NAMALWA (cell line): ENCODE measurements at regions not wholly inside any gene's neighbourhood (a gene's known extent, or its start where the extent isn't known, plus 50 kb on each side); places are given as distances from the start of the nearest gene placed in this dataset.

Source experiments
- DNase-seq: peaks from one replicate; pipeline ENCODE4 v3.0.0-alpha.2; 2015; ENCODE audit warnings: low spot score

GRCh38 chr9:89863837-89864236, 259.0 kb downstream of the GADD45G start:
- no peak for DNase-seq

- no peak for DNase-seq
Observed at GRCh38 chr9:89864257-89864656, 259.4 kb downstream of the GADD45G start.

DNA sequence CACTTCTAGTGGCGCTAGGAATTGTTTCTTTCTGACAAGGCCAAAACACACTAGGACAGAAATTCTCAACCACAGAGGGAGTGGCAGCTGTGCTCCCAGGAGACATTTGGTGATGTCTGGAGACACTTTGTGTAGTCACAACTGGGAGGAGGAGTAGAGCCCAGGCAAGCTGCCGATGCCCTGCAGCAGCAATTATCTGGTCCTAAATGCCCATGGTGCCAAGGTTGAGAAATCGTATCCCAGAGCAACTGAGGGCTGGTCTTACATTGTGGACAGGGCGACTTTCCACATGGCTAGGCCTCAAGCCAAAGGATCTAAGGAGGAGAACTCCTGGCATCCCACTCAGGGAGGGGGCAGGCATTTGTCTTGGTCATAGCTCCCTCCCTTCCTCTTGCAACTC, 259.9 kb downstream of the GADD45G start:
- DNase-seq: no peak

- no peak for DNase-seq
Observed at GRCh38 chr9:89865357-89865756, 260.5 kb downstream of the GADD45G start.

GRCh38 chr9:89865981-89866380, 261.2 kb downstream of the GADD45G start:
- no peak for DNase-seq

GRCh38 chr9:89866701-89867100, 261.9 kb downstream of the GADD45G start:
- no peak for DNase-seq

DNA sequence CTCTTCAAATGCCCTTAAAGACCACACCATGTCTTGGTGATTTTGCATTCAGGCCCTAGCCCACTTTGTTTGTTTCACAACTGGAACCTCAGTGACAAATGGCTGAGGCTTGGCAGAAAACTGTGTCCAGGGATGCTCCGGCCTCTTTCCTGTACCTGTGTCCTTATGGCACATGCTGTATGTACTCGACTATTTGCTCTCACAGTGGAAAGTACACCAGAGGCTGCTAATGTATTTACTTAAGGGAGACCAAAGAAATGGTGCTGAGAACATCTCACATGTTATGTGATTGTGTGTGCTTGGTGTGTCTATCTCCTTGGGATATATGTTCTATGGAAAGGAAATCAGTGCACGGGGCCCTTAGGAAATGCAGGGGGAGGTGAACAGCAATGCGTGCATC, 263.3 kb downstream of the GADD45G start:
- DNase-seq: no peak

DNA sequence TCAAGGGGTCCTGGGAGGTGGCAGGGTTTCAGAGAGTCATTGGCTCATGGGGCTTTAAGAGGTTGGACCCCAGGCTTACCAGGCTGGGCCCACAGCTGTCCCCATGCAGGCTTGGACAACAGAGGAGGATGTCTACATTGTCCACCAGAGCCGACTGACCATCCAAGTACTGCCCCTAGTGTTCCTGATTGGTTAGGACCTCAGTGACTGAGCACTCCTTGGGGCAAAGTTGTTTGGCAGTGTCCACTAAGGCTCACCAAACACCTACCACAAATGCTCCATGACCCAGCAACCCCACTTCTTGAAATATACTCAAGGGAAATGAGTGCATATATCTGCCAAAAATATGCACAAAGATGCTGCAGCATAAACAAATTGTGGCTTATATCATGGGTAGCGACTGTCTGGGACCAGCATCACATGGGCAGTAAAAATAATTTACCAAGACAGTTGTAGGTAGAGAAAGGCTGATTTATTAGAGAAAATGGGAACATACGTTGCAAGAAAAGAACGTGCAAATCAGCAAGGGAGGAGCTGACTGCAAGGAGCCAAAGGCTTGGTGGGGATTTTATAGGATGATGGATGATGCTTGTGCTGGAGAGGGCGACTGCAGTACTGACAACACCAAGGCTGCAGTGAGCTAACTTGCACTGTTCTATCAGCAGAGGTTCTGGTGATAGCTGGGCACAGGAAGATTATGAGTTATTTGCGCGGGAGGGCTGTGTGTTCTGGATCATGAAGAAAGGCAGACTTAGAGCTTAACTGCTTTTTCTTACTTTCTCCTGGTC, 265.2 kb downstream of the GADD45G start:
- DNase-seq: no peak

DNA sequence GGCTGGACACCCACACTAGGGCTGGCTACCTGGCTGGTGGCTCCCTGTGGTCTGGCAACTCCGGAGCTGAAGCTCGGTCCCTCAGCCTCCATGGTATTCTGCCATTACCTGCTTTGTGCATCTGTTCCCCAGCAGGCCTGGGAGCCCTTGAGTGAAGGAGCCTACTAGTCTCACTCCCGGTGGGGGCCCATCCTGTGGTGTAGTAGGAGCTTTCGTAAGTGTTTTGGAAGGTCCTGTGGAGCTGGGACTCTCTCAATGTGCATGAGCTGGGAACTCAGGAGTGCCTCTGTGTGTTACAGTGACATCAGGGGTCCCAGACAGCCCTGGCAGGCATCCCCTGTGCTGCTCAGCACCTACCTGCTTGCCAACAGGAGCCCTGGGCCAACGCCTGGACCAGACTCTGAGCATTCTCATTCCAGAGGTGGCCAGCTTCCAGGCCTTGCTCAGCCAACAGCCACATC, 267.1 kb downstream of the GADD45G start:
- no peak for DNase-seq

GRCh38 chr9:89872426-89872912, 267.7 kb downstream of the GADD45G start:
- no peak for DNase-seq

GRCh38 chr9:89872913-89873707, 268.3 kb downstream of the GADD45G start:
- no peak for DNase-seq

DNA sequence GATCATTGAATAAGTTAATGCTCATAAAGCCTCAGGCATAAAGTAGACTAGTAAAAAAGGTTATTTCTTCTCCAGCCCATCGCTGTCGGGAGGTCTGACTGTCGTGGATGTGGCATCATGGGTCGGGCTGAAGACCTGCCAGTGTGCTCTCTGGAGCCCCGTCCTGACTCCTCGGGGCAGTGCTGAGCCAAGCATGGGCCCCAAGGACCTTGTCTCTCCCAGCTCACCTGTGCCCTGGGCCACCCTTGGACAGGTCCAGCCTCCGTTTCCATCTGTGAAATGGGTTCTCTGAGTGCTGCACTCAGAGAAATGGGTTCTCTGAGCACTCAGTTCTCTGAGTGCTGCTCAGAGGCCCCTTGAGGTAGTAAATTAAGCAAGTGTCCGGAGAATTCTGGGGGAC, 269.0 kb downstream of the GADD45G start:
- no peak for DNase-seq

DNA sequence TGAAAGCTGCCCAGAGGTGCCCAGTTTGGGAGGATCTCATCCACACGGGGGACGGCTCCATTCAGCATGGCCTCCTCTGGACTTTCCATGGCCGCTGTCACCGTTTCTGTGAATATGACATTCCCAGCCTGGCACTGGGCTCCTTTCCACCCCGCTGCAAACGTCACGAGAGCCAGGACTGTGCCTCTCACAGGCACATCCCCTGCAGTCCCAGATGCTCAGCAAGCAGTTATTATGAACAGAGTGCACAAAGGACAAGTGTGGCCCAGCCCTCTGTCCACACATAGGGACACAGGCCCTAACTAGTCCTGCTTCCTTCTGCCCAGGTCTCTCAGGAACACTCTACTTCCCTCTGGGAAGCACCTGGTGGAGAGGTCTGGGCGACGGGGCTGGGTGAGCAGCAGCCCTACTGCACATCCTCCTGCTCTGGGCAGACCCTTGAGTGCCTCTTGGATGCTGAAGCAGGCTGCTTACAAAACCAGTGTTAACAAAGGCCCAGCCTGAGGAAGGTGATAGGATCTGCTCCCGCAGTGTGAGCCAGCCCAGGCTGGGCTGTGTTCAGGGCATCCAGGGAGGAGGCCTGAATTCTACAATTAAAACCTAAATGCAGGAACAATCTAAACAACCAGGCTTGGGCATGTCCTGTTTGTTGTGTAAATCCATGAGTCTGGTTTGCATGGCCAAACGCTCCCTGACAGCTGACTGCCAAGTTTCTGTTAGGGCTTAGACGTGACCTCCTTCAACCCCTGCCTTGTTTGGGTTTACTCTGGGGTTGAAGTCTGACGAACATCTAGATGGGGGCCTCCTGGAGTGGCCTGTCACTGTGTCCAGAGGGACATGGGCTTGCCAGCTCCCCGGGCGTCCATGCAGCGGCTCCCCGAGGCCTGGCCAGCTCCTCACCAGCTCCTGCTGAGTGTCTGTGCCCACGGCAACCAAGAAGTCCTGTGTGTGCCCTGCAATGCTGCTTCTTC, 269.8 kb downstream of the GADD45G start:
- no peak for DNase-seq

GRCh38 chr9:89877051-89878002, 272.5 kb downstream of the GADD45G start:
- no peak for DNase-seq

GRCh38 chr9:89878003-89878411, 273.2 kb downstream of the GADD45G start:
- DNase-seq: no peak

DNA sequence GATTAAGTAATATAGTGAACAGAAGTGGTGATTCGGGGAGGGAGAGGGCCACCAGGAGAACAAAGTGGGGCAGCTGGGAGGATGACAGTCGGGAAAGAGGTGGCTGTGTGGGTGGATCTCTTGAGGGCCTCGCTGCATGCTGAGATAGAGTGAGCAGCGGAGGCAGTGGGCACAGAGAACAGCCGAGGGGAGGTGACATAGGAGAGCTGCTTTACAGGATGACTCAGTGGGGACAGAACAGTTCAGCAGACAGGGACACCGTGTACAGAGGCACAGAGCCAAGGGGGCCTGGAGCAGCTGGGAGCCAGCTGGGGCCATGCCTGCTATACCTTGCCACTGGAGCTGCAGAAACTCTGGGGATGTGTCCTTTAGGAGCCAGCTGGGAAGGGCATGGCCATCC, 273.9 kb downstream of the GADD45G start:
- no peak for DNase-seq

DNA sequence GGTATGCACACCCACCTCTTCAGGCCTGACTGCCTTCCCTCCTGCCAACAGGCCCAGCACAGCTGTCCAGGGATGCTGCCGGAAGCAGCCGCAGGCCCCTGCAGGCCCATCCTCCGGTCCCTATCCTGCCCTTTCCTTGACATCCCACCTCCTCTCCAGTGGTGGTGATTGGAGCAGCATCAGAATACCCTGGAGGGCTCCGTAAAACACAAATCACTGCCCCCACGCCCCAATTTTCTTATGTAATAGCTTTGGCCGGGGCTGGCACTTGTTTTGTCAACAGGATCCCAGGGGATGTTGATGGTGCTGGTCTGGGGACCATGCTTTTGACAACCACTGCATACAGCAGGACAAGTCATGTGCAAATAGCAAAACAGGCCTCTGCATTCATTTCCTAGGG, 274.5 kb downstream of the GADD45G start:
- DNase-seq: no peak

DNA sequence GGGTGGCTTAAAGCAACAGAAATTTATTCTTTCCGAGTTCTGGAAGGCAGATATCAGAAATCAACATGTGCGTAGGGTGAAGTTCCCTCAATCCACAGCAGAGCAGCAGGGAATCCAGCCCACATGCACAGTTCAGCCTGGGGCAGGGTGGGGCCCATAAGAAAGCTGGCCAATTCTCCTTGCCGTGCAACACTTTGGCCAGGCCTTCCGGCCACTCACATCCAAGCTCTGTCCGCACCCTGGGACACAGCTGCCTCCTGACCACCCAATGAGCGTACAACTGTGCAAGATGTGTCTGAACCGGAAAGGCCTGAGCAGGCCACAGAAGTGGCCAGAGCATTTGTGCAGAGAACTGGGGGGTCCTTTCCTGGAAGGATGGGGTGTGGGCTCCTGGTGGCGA, 274.9 kb downstream of the GADD45G start:
- no peak for DNase-seq

- DNase-seq: no peak
Observed at GRCh38 chr9:89880161-89880560, 275.3 kb downstream of the GADD45G start.

GRCh38 chr9:89880721-89881120, 275.9 kb downstream of the GADD45G start:
- peak; percentile 8 for DNase-seq

GRCh38 chr9:89881431-89881830, 276.6 kb downstream of the GADD45G start:
- no peak for DNase-seq
